ENCODE measurements at regions not wholly inside any gene's neighbourhood (a gene's known extent, or its start where the extent isn't known, plus 50 kb on each side); places are given as distances from the start of the nearest gene placed in this dataset.

DNA sequence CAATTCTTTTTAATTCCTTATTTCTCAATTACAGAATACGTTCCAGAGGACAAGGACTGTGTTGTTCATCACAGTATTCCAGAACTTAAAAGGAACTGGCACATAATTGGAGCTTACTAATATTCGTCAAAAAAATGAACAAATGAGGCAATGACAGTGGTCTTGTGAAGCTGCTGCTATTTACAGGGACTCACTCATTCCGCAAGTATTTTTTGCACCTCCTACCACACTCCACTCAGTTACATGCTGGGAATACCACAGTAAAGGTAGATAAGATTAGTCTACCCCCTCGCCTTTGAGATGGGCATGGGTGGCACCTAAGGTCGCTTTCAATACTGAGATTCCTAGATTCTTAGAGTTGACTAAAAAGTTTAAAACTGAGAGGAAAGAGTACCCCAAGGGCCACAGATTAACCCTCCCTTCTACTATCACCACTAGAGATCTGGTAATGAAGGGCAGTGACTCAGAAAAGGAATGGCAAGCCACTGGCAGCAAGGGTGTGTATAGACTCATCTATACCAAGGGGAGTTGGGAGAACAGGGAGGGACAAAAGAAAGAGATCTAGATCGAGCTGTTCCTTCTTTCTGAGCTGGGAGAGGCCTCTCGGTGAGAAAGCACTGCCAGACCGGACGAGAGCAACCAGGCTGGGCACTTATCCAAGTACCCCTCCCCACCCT, 85.0 kb downstream of the RPL27A start:
- no peaks in the 10 kb centered on the region for H3K4me1 Mint-ChIP-seq
- intact Hi-C loops (cut with micrococcal nuclease) = no loop called here
- no peak overlapping the region for H3K4me2 ChIP-seq (replicated peaks; ENCODE audit: extremely low read depth, low read length, poor library complexity, severe bottlenecking)
- H3K27ac Mint-ChIP-seq = no peak overlapping the region
- H3K4me1 ChIP-seq (ENCODE audit: control insufficient read depth in 1 of 2, insufficient read depth in 2 of 2, low read length in 2 of 2) = no peaks in the 10 kb centered on the region
- TF ChIP-seq, protein P1, sequence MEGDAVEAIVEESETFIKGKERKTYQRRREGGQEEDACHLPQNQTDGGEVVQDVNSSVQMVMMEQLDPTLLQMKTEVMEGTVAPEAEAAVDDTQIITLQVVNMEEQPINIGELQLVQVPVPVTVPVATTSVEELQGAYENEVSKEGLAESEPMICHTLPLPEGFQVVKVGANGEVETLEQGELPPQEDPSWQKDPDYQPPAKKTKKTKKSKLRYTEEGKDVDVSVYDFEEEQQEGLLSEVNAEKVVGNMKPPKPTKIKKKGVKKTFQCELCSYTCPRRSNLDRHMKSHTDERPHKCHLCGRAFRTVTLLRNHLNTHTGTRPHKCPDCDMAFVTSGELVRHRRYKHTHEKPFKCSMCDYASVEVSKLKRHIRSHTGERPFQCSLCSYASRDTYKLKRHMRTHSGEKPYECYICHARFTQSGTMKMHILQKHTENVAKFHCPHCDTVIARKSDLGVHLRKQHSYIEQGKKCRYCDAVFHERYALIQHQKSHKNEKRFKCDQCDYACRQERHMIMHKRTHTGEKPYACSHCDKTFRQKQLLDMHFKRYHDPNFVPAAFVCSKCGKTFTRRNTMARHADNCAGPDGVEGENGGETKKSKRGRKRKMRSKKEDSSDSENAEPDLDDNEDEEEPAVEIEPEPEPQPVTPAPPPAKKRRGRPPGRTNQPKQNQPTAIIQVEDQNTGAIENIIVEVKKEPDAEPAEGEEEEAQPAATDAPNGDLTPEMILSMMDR (IDR thresholded peaks at IDR 0.05) = no peak
- DNase-seq = no peak
- peaks cover 0 to 1% (median 0%) of the 10 kb centered on the region in 7 donors for H3K9me3 Mint-ChIP-seq
- H3K9ac ChIP-seq (ENCODE audit: insufficient read depth, low read length, poor library complexity, severe bottlenecking) = no peak overlapping the region
- no peak overlapping the region for H3K4me3 ChIP-seq (replicated peaks in 1 of 3; ENCODE audit: low read depth in 2 of 3, low read length in 3 of 3)
- H3K27me3 Mint-ChIP-seq (ENCODE audit: low read depth in 3 of 3) = peaks cover 0 to 2% (median 0%) of the 10 kb centered on the region in 3 donors
- no peaks in the 10 kb centered on the region for H3K36me3 Mint-ChIP-seq
- no peak overlapping the region for H2AFZ ChIP-seq (ENCODE audit: insufficient read depth, low read depth, low read length, poor library complexity, severe bottlenecking)
- no peaks in the 10 kb centered on the region for H3K79me2 ChIP-seq (ENCODE audit: insufficient read depth, low read length)
- 100% methylated on average over 1 of the region's 9 CpGs for WGBS (ENCODE audit: insufficient coverage)
- no peaks in the 10 kb centered on the region for H4K20me1 ChIP-seq (ENCODE audit: insufficient read depth, low read length)
- no peaks in the 10 kb centered on the region for H3K9me3 ChIP-seq (replicated peaks in 1 of 2; ENCODE audit: control insufficient read depth in 1 of 2, insufficient read depth in 1 of 2, low read length in 2 of 2)
- no peak overlapping the region for H3K4me3 Mint-ChIP-seq
- no peak overlapping the region for H3K27ac ChIP-seq (ENCODE audit: low read depth in 1 of 2, low read length in 2 of 2)
- no peaks in the 10 kb centered on the region for H3K27me3 ChIP-seq (ENCODE audit: control insufficient read depth in 2 of 2, insufficient read depth in 2 of 2, low read length in 2 of 2)
- H3K36me3 ChIP-seq (replicated peaks in 1 of 2; ENCODE audit: control insufficient read depth in 1 of 2, insufficient read depth in 2 of 2, low read length in 2 of 2) = no peaks in the 10 kb centered on the region

DNA sequence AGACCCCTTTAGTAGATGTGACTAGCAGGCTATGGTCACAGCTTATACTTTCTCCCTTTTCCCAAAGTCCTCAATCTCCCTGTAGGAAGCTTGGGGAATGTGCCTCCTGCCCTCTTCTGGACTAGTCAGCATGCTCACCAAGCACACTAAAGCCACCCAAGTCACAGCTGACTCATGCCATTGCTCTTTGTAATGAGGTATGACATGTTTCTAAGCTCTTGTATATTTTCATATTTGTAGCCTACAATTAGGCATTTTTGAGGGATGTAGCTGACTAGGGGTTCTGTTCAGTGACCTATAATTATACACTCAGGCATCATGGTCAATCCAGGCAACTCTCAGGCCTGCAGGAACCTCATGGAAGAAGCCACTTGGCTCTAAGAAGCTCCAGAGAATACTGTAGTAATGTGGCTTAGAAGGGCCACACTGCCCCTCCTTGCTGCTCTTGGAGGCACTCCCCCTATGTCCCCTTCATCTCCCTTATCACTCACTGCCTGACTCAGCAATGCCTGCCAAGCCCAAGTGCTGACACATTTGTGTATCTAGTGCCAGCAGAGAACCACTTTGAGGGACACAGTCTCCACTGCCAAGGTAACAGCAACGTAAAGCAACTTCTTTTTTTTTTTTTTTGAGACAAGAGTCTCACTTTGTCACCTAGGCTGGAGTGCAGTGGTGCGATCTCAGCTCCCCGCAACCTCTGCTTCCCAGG, 86.2 kb downstream of the RPL27A start:
- peak overlapping the region in 1 of 7 donors; percentile 68 for H3K27ac Mint-ChIP-seq
- TF ChIP-seq, protein P1 (IDR thresholded peaks at IDR 0.05) = no peak
- DNase-seq = no peak
- Histone ChIP-seq H3K9me3 (replicated peaks in 1 of 2; ENCODE audit: control insufficient read depth in 1 of 2, insufficient read depth in 1 of 2, low read length in 2 of 2) (no peaks in the 10 kb centered on the region), H3K27ac (ENCODE audit: low read depth in 1 of 2, low read length in 2 of 2) (no peak overlapping the region), H3K4me2 (replicated peaks; ENCODE audit: extremely low read depth, low read length, poor library complexity, severe bottlenecking) (no peak overlapping the region), H3K9ac (ENCODE audit: insufficient read depth, low read length, poor library complexity, severe bottlenecking) (no peak overlapping the region), H3K27me3 (ENCODE audit: control insufficient read depth in 2 of 2, insufficient read depth in 2 of 2, low read length in 2 of 2) (no peaks in the 10 kb centered on the region), H3K4me3 (replicated peaks in 1 of 3; ENCODE audit: low read depth in 2 of 3, low read length in 3 of 3) (no peak overlapping the region), H2AFZ (ENCODE audit: insufficient read depth, low read depth, low read length, poor library complexity, severe bottlenecking) (no peak overlapping the region), H3K36me3 (replicated peaks in 1 of 2; ENCODE audit: control insufficient read depth in 1 of 2, insufficient read depth in 2 of 2, low read length in 2 of 2) (no peaks in the 10 kb centered on the region), H3K79me2 (ENCODE audit: insufficient read depth, low read length) (no peaks in the 10 kb centered on the region), H4K20me1 (ENCODE audit: insufficient read depth, low read length) (no peaks in the 10 kb centered on the region), H3K4me1 (ENCODE audit: control insufficient read depth in 1 of 2, insufficient read depth in 2 of 2, low read length in 2 of 2) (no peaks in the 10 kb centered on the region)
- H3K4me1 Mint-ChIP-seq = no peaks in the 10 kb centered on the region
- intact Hi-C loops (cut with micrococcal nuclease) = no loop called here
- WGBS (ENCODE audit: insufficient coverage) = 100% methylated on average over 2 of the region's 3 CpGs
- H3K36me3 Mint-ChIP-seq = no peaks in the 10 kb centered on the region
- peaks cover 0 to 1% (median 0%) of the 10 kb centered on the region in 7 donors for H3K9me3 Mint-ChIP-seq
- peaks cover 0 to 3% (median 2%) of the 10 kb centered on the region in 3 donors for H3K27me3 Mint-ChIP-seq (ENCODE audit: low read depth in 3 of 3)
- H3K4me3 Mint-ChIP-seq = no peak overlapping the region

Data from CD14-positive monocyte (primary cell).